ENCODE measurements at regions not wholly inside any gene's neighbourhood (a gene's known extent, or its start where the extent isn't known, plus 50 kb on each side); places are given as distances from the start of the nearest gene placed in this dataset.

- TF ChIP-seq CTCF (IDR thresholded peaks at IDR 0.05; ENCODE audit: poor library complexity): no peak
- TF ChIP-seq EZH2phosphoT487 (IDR thresholded peaks at IDR 0.05; ENCODE audit: low read depth, severe bottlenecking, unreplicated experiment): no peak
- no peak for TF ChIP-seq EZH2 (IDR thresholded peaks at IDR 0.05; ENCODE audit: borderline replicate concordance)
- WGBS (ENCODE audit: low lambda C conversion rate, missing lambda C conversion rate): 96% methylated on average over 1 of the region's 1 CpG
- no peak overlapping the region for H3K4me3 ChIP-seq
Measured at GRCh38 chr13:70483599-70484276, 375.5 kb upstream of the KLHL1 start.

GRCh38 chr13:70473907-70474306 is 365.7 kb upstream of the KLHL1 start:
- Histone ChIP-seq H3K9me3 (ENCODE audit: low read depth) (no peaks in the 10 kb centered on the region), H3K4me3 (no peak overlapping the region), H3K27ac (no peak overlapping the region), H2AFZ (no peak overlapping the region), H3K4me1 (ENCODE audit: insufficient read depth) (no peaks in the 10 kb centered on the region), H3K9me2 (replicated peaks; ENCODE audit: insufficient read depth) (no peaks in the 10 kb centered on the region), H3K4me2 (no peak overlapping the region), H3K27me3 (no peaks in the 10 kb centered on the region), H3K36me3 (replicated peaks; ENCODE audit: insufficient read depth, low read depth) (no peaks in the 10 kb centered on the region), H4K20me1 (ENCODE audit: insufficient read depth, poor library complexity, severe bottlenecking) (no peaks in the 10 kb centered on the region), H3K79me2 (no peaks in the 10 kb centered on the region)
- no peak for TF ChIP-seq EZH2phosphoT487 (IDR thresholded peaks at IDR 0.05; ENCODE audit: low read depth, severe bottlenecking, unreplicated experiment)
- TF ChIP-seq EZH2 (IDR thresholded peaks at IDR 0.05; ENCODE audit: borderline replicate concordance): no peak
- no peak for TF ChIP-seq CTCF (IDR thresholded peaks at IDR 0.05; ENCODE audit: poor library complexity)
- no peak for DNase-seq (ENCODE audit: low spot score)
- 45% methylated on average over 3 of the region's 3 CpGs for WGBS (ENCODE audit: low lambda C conversion rate, missing lambda C conversion rate)

More at GRCh38 chr13:70483599-70484276, 375.5 kb upstream of the KLHL1 start:
- DNase-seq (ENCODE audit: low spot score): no peak
- Histone ChIP-seq H2AFZ (no peak overlapping the region), H3K36me3 (replicated peaks; ENCODE audit: insufficient read depth, low read depth) (no peaks in the 10 kb centered on the region), H3K27me3 (no peaks in the 10 kb centered on the region), H3K4me1 (ENCODE audit: insufficient read depth) (no peaks in the 10 kb centered on the region), H3K79me2 (no peaks in the 10 kb centered on the region), H4K20me1 (ENCODE audit: insufficient read depth, poor library complexity, severe bottlenecking) (no peaks in the 10 kb centered on the region), H3K9me2 (replicated peaks; ENCODE audit: insufficient read depth) (no peaks in the 10 kb centered on the region), H3K27ac (no peak overlapping the region), H3K4me2 (no peak overlapping the region), H3K9me3 (ENCODE audit: low read depth) (no peaks in the 10 kb centered on the region)

DNA sequence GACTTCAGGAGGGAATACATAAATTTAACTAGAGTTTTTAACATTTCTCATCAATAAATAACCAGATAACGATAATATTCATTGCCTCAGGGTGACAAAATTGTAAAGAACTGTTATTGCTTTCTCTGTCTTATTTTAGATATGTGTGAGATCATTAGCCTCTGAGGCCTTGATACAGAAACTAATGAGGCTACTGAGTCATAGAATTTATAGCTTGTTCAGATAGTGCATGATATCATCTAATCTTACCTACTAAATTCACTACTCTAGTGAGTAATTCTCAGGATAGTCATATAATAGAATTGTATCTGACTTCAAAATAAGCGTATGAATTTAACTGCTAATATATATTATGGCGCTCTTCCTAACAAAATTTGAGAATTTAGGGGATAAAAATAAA is 360.8 kb upstream of the KLHL1 start:
- no peaks in the 10 kb centered on the region for H4K20me1 ChIP-seq (ENCODE audit: insufficient read depth, poor library complexity, severe bottlenecking)
- no peak overlapping the region for H3K4me2 ChIP-seq
- H3K27me3 ChIP-seq: no peaks in the 10 kb centered on the region
- no peak overlapping the region for H3K4me3 ChIP-seq
- no peak for DNase-seq (ENCODE audit: low spot score)
- WGBS (ENCODE audit: low lambda C conversion rate, missing lambda C conversion rate): 93% methylated on average over 3 of the region's 3 CpGs
- no peak overlapping the region for H3K27ac ChIP-seq
- H3K9me3 ChIP-seq (ENCODE audit: low read depth): no peaks in the 10 kb centered on the region
- no peaks in the 10 kb centered on the region for H3K9me2 ChIP-seq (replicated peaks; ENCODE audit: insufficient read depth)
- H3K4me1 ChIP-seq (ENCODE audit: insufficient read depth): no peaks in the 10 kb centered on the region
- H2AFZ ChIP-seq: no peak overlapping the region
- H3K79me2 ChIP-seq: no peaks in the 10 kb centered on the region
- no peaks in the 10 kb centered on the region for H3K36me3 ChIP-seq (replicated peaks; ENCODE audit: insufficient read depth, low read depth)
- TF ChIP-seq CTCF (IDR thresholded peaks at IDR 0.05; ENCODE audit: poor library complexity) (no peak), EZH2 (IDR thresholded peaks at IDR 0.05; ENCODE audit: borderline replicate concordance) (no peak), EZH2phosphoT487 (IDR thresholded peaks at IDR 0.05; ENCODE audit: low read depth, severe bottlenecking, unreplicated experiment) (no peak)

Measured in hepatocyte (in vitro differentiated cells).